ENCODE measurements at regions not wholly inside any gene's neighbourhood (a gene's known extent, or its start where the extent isn't known, plus 50 kb on each side); places are given as distances from the start of the nearest gene placed in this dataset.

DNA sequence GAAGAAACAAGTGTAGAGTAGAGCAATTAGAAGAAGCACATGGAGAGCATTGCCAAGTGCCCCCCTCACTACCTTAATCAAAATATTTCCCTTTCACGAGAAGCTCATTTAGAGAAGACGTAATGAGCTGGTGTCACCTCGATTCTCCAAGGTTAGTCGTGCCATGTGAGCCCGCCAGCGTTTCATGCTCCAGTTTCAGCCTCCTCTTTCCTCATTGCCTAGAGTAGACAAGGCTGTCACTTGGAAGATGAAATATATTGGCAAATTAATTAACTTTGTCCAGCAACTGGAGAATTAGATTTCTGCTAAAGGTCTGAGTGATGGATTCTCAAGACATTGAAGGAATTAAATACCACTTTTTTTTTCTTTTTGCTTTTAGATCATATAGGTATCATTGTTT is 399.6 kb downstream of the TUSC7 start:
- Histone ChIP-seq H3K36me3 (ENCODE audit: insufficient read depth) (no peaks in the 10 kb centered on the region), H4K20me1 (replicated peaks; ENCODE audit: insufficient read depth) (no peaks in the 10 kb centered on the region), H3K4me3 (no peak overlapping the region), H3K27me3 (ENCODE audit: insufficient read depth) (no peaks in the 10 kb centered on the region), H3K9me2 (ENCODE audit: insufficient read depth) (no peaks in the 10 kb centered on the region; the same call in 1 of the 2 replicates), H3K4me2 (no peak overlapping the region), H3K27ac (ENCODE audit: low read depth) (no peak overlapping the region), H2AFZ (no peak overlapping the region), H3K4me1 (ENCODE audit: insufficient read depth) (peaks cover 15% of the 10 kb centered on the region), H3K79me2 (replicated peaks; ENCODE audit: insufficient read depth) (no peaks in the 10 kb centered on the region), H3F3A (replicated peaks; ENCODE audit: low read depth) (no peaks in the 10 kb centered on the region)
- H3K4me3 Mint-ChIP-seq: no peak overlapping the region
- ATAC-seq (no peak), DNase-seq (ENCODE audit: low spot score) (no peak)
- H3K36me3 Mint-ChIP-seq (ENCODE audit: low read depth): no peaks in the 10 kb centered on the region
- TF ChIP-seq EZH2phosphoT487 (IDR thresholded peaks at IDR 0.05; ENCODE audit: unreplicated experiment) (no peak), STAT1 (IDR thresholded peaks at IDR 0.05; ENCODE audit: unreplicated experiment) (no peak), NANOG (IDR thresholded peaks at IDR 0.05; ENCODE audit: borderline replicate concordance) (no peak), ZNF331 (CRISPR knock-in tag; IDR thresholded peaks at IDR 0.05; ENCODE audit: low read depth) (no peak), JUNB (IDR thresholded peaks at IDR 0.05; ENCODE audit: unreplicated experiment) (no peak), POLR2AphosphoS5 (IDR thresholded peaks at IDR 0.05; ENCODE audit: low read depth) (no peak)
- TF ChIP-seq, protein P1, sequence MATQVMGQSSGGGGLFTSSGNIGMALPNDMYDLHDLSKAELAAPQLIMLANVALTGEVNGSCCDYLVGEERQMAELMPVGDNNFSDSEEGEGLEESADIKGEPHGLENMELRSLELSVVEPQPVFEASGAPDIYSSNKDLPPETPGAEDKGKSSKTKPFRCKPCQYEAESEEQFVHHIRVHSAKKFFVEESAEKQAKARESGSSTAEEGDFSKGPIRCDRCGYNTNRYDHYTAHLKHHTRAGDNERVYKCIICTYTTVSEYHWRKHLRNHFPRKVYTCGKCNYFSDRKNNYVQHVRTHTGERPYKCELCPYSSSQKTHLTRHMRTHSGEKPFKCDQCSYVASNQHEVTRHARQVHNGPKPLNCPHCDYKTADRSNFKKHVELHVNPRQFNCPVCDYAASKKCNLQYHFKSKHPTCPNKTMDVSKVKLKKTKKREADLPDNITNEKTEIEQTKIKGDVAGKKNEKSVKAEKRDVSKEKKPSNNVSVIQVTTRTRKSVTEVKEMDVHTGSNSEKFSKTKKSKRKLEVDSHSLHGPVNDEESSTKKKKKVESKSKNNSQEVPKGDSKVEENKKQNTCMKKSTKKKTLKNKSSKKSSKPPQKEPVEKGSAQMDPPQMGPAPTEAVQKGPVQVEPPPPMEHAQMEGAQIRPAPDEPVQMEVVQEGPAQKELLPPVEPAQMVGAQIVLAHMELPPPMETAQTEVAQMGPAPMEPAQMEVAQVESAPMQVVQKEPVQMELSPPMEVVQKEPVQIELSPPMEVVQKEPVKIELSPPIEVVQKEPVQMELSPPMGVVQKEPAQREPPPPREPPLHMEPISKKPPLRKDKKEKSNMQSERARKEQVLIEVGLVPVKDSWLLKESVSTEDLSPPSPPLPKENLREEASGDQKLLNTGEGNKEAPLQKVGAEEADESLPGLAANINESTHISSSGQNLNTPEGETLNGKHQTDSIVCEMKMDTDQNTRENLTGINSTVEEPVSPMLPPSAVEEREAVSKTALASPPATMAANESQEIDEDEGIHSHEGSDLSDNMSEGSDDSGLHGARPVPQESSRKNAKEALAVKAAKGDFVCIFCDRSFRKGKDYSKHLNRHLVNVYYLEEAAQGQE (IDR thresholded peaks at IDR 0.05; ENCODE audit: unreplicated experiment): no peak
- peaks cover 22% of the 10 kb centered on the region for H3K4me1 Mint-ChIP-seq
- no peak overlapping the region for H3K27ac Mint-ChIP-seq
- peaks cover 2% of the 10 kb centered on the region for H3K27me3 Mint-ChIP-seq (ENCODE audit: insufficient read depth, low read depth, poor library complexity)
- H3K9me3 Mint-ChIP-seq: no peaks in the 10 kb centered on the region

DNA sequence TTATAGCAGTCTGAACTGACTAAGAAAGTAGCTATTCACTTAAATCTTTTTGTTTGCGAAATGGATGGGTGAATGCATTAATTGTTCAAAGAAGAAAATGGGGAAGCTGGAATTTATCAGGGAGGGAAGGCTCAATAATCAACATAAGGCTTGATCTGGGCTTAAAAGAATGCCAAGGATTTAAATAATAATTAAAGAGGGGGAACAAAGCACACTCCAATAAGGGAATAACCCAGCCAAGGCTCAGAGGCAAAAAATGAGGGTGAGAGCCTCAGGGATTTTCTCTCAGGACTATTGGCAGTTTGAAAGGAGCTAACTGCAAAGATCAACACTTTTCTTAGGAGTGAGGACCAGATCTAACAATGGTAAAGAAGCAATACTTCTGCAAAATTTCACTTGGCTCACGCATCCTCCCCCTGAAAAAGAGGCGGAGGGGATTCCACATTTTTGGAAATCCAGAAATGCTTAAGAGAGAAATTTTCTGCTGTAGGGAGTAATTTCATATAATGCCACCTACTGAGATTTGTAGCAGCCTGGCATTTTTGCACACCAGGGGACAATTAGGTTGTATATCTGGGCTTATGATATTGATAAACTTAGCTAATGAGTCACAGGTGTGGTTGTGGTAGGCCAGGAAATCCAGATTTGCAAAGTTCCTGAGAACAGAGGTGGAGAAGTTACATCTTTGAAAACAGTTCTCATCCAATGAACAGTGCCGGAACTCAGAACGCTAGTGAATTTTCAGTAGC is 405.1 kb downstream of the TUSC7 start:
- Histone ChIP-seq H4K20me1 (replicated peaks; ENCODE audit: insufficient read depth) (no peaks in the 10 kb centered on the region), H3K9me2 (ENCODE audit: insufficient read depth) (no peaks in the 10 kb centered on the region; the same call in 1 of the 2 replicates), H3K36me3 (ENCODE audit: insufficient read depth) (no peaks in the 10 kb centered on the region), H3F3A (replicated peaks; ENCODE audit: low read depth) (no peaks in the 10 kb centered on the region), H3K4me1 (ENCODE audit: insufficient read depth) (peaks cover 32% of the 10 kb centered on the region), H3K4me3 (no peak overlapping the region), H3K27me3 (ENCODE audit: insufficient read depth) (no peaks in the 10 kb centered on the region), H3K27ac (ENCODE audit: low read depth) (peak overlapping the region; percentile 88), H2AFZ (no peak overlapping the region), H3K79me2 (replicated peaks; ENCODE audit: insufficient read depth) (no peaks in the 10 kb centered on the region), H3K4me2 (peak overlapping the region; percentile 17; the same call in 1 of the 2 replicates)
- DNase-seq (ENCODE audit: low spot score) (peak; percentile 54), ATAC-seq (peak; percentile 45)
- H3K27me3 Mint-ChIP-seq (ENCODE audit: insufficient read depth, low read depth, poor library complexity): no peaks in the 10 kb centered on the region
- peak overlapping the region; percentile 80 for H3K27ac Mint-ChIP-seq
- H3K4me1 Mint-ChIP-seq: peaks cover 43% of the 10 kb centered on the region
- no peaks in the 10 kb centered on the region for H3K36me3 Mint-ChIP-seq (ENCODE audit: low read depth)
- no peaks in the 10 kb centered on the region for H3K9me3 Mint-ChIP-seq
- no peak overlapping the region for H3K4me3 Mint-ChIP-seq
- no peak for TF ChIP-seq ZNF114 (CRISPR knock-in tag; IDR thresholded peaks at IDR 0.05)
- TF ChIP-seq ETS1 (IDR thresholded peaks at IDR 0.05): no peak
- no peak for TF ChIP-seq NANOG (IDR thresholded peaks at IDR 0.05; ENCODE audit: borderline replicate concordance)
- no peak for TF ChIP-seq POLR2AphosphoS5 (IDR thresholded peaks at IDR 0.05; ENCODE audit: low read depth)
- TF ChIP-seq, protein P1 (IDR thresholded peaks at IDR 0.05; ENCODE audit: unreplicated experiment): no peak

Measured in GM23338 (cell line).